NOMO-1 treated with DMSO at 0.1 percent for 48 hours (cell line): ENCODE measurements at regions not wholly inside any gene's neighbourhood (a gene's known extent, or its start where the extent isn't known, plus 50 kb on each side); places are given as distances from the start of the nearest gene placed in this dataset.

Experiments
- DNase-seq: peaks from one replicate; lab custom pipeline; 2025; ENCODE audit not compliant: unreplicated experiment; lab: John Stamatoyannopoulos, UW

GRCh38 chr1:83000286-83000685 lies 998.6 kb downstream of the TTLL7 start:
- no peak for DNase-seq

GRCh38 chr1:82995951-82996350 lies 1003.0 kb downstream of the TTLL7 start:
- DNase-seq, result no peak

- DNase-seq, result no peak
Measured at GRCh38 chr1:82994616-82995263, 1004.2 kb downstream of the TTLL7 start.

GRCh38 chr1:82991569-82991968 lies 1007.4 kb downstream of the TTLL7 start:
- no peak for DNase-seq

- peak; percentile 81 for DNase-seq
Measured at GRCh38 chr1:82979593-82980236, 1019.2 kb downstream of the TTLL7 start.

GRCh38 chr1:82978461-82979324 lies 1020.2 kb downstream of the TTLL7 start:
- no peak for DNase-seq

- no peak for DNase-seq
Measured at GRCh38 chr1:82972841-82973553, 1025.9 kb downstream of the TTLL7 start.

GRCh38 chr1:82969340-82969739 lies 1029.6 kb downstream of the TTLL7 start:
- no peak for DNase-seq

GRCh38 chr1:82962658-82963057 lies 1036.3 kb downstream of the TTLL7 start:
- DNase-seq, result no peak

GRCh38 chr1:82950606-82951200 lies 1048.2 kb downstream of the TTLL7 start:
- DNase-seq, result no peak

GRCh38 chr1:82948386-82948785 lies 1050.5 kb downstream of the TTLL7 start:
- no peak for DNase-seq

- no peak for DNase-seq
Measured at GRCh38 chr1:82947278-82947677, 1051.7 kb downstream of the TTLL7 start.

- no peak for DNase-seq
Measured at GRCh38 chr1:82946096-82946605, 1052.8 kb downstream of the TTLL7 start.

- no peak for DNase-seq
Measured at GRCh38 chr1:82944822-82945221, 1054.1 kb downstream of the TTLL7 start.

- DNase-seq, result no peak
Measured at GRCh38 chr1:82934074-82934473, 1064.9 kb downstream of the TTLL7 start.

GRCh38 chr1:82932727-82933126 lies 1066.2 kb downstream of the TTLL7 start:
- DNase-seq, result no peak

- DNase-seq, result no peak
Measured at GRCh38 chr1:82932207-82932606, 1066.7 kb downstream of the TTLL7 start.

GRCh38 chr1:82931006-82931405 lies 1067.9 kb downstream of the TTLL7 start:
- no peak for DNase-seq

GRCh38 chr1:82927753-82928152 lies 1071.2 kb downstream of the TTLL7 start:
- no peak for DNase-seq

- no peak for DNase-seq
Measured at GRCh38 chr1:82924666-82925065, 1074.3 kb downstream of the TTLL7 start.

- no peak for DNase-seq
Measured at GRCh38 chr1:82923931-82924330, 1075.0 kb downstream of the TTLL7 start.
